Adrenal gland (tissue), 9 donors: ENCODE measurements at regions not wholly inside any gene's neighbourhood (a gene's known extent, or its start where the extent isn't known, plus 50 kb on each side); places are given as distances from the start of the nearest gene placed in this dataset.

ENCODE experiments used
- DNase-seq, 7 donors: peaks; one replicate each; pipeline ENCODE4 v3.0.0-alpha.2; 2019 to 2020
- H3K27ac ChIP-seq, 5 donors: fragments of 200-600 bp; sonication (generic) in 4 of 5; 1 replicate in 3 of 5; 2 replicates in 2 of 5; pipeline versions ENCODE4 v1.5.1 to v1.8.0; 2016 to 2020; ENCODE audit warnings: mild to moderate bottlenecking in 1 of 5
- H3K27me3 ChIP-seq: fragments of 200-600 bp; 2 replicates; pipeline ENCODE4 v1.8.0; 2021
- H3K36me3 ChIP-seq, 2 donors: fragments of 200-600 bp; replicated peaks in 1 of 2; 1 replicate in 1 of 2; 2 replicates in 1 of 2; pipeline versions ENCODE4 v1.5.1 to v1.8.0; 2018 to 2022
- H3K4me1 ChIP-seq, 2 donors: fragments of 200-600 bp; replicated peaks in 1 of 2; 1 replicate in 1 of 2; 2 replicates in 1 of 2; pipeline versions ENCODE4 v1.5.1 to v1.8.0; 2018 to 2021
- H3K4me3 ChIP-seq, 4 donors: fragments of 200-600 bp; sonication (generic) in 3 of 4; one replicate each; pipeline ENCODE4 v1.5.1; 2016 to 2018
- H3K9me3 ChIP-seq, 3 donors: fragments of 200-600 bp; sonication (generic) in 1 of 3; replicated peaks in 1 of 3; 1 replicate in 2 of 3; 2 replicates in 1 of 3; pipeline versions ENCODE4 v1.5.1 to v1.8.0; 2016 to 2021
- POLR2A ChIP-seq, 2 donors: fragments of 450-650 bp; IDR thresholded peaks; one replicate each; pipeline ENCODE4 v1.6.1; 2017; ENCODE audit warnings: antibody characterized with exemption in 2 of 2, mild to moderate bottlenecking in 2 of 2, moderate library complexity in 1 of 2
- WGBS, 4 donors: extraction: QIAGEN DNeasy Blood & Tissue Kit in 2 of 4; methylation state at CpG; one replicate each; pipeline versions ENCODE4 v1.1.5 to v1.1.7; 2013 to 2017; 5-methylcytosine and 5-hydroxymethylcytosine counted together
- intact Hi-C, 2 donors: fragments of 100-400 bp; cut with DNase I; formaldehyde crosslinking; loops; one replicate each; pipeline versions ENCODE4 v1.14.1 to v1.15.0; 2022 to 2023
- TF ChIP-seq, protein P1 (sequence below), 6 experiments: fragments of 450-650 bp in 4 of 6; fragments of 200-600 bp in 2 of 6; sonication (generic) in 1 of 6; IDR thresholded peaks; 1 replicate in 5 of 6; 2 replicates in 1 of 6; pipeline versions ENCODE4 v1.5.1 to v1.8.0; 2016 to 2021; ENCODE audit warnings: antibody characterized with exemption in 6 of 6, mild to moderate bottlenecking in 2 of 6, moderate library complexity in 1 of 6
- donor health status: healthy with polysubstance abuse.
- donor health status: Bipolar disorder and iron deficiency.
- donor health status: DM: yes; HTN: yes; CAD: no.
- donor health status: DM: no; HTN: no; CAD: no.
- donor health status: DM: no; HTN: no; CAD: no.

DNA sequence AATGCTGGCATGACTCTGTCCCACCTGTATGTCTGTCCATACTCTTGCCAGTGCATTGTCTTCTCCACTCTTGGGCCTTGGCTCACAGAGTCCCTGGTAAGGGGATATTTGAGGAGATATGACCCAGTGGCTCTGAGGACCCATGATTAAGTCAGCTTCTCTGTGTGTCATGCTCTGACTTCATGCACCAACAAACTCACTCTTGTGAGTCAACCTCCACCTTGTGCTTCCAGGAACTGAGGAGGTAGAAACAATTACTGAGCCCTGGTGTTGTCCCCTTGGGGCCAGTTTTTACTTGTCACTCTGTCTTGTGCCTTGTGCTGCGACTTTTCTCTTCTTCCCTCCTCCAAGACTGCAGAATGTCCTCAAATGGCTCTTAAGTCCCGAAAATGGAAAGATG is 127.1 kb downstream of the ABHD5 start:
- no peak for TF ChIP-seq POLR2A (IDR thresholded peaks at IDR 0.05)
- TF ChIP-seq, protein P1, sequence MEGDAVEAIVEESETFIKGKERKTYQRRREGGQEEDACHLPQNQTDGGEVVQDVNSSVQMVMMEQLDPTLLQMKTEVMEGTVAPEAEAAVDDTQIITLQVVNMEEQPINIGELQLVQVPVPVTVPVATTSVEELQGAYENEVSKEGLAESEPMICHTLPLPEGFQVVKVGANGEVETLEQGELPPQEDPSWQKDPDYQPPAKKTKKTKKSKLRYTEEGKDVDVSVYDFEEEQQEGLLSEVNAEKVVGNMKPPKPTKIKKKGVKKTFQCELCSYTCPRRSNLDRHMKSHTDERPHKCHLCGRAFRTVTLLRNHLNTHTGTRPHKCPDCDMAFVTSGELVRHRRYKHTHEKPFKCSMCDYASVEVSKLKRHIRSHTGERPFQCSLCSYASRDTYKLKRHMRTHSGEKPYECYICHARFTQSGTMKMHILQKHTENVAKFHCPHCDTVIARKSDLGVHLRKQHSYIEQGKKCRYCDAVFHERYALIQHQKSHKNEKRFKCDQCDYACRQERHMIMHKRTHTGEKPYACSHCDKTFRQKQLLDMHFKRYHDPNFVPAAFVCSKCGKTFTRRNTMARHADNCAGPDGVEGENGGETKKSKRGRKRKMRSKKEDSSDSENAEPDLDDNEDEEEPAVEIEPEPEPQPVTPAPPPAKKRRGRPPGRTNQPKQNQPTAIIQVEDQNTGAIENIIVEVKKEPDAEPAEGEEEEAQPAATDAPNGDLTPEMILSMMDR (IDR thresholded peaks at IDR 0.05), result no peak
- intact Hi-C loops, result no loop called here
- WGBS, 4 donors, result 65 to 83% (median 72%) methylated on average over 2 of the region's 2 CpGs
- H3K27me3 ChIP-seq, result no peaks in the 10 kb centered on the region
- H3K4me3 ChIP-seq, result no peak overlapping the region
- DNase-seq, result no peak
- no peak overlapping the region for H3K27ac ChIP-seq
- H3K9me3 ChIP-seq, result no peaks in the 10 kb centered on the region
- no peaks in the 10 kb centered on the region for H3K4me1 ChIP-seq
- H3K36me3 ChIP-seq, result no peaks in the 10 kb centered on the region

- Histone ChIP-seq H3K9me3 (no peaks in the 10 kb centered on the region), H3K4me3 (no peak overlapping the region)
- no peak for DNase-seq
Observed at GRCh38 chr3:43818229-43818628, 127.5 kb downstream of the ABHD5 start.

DNA sequence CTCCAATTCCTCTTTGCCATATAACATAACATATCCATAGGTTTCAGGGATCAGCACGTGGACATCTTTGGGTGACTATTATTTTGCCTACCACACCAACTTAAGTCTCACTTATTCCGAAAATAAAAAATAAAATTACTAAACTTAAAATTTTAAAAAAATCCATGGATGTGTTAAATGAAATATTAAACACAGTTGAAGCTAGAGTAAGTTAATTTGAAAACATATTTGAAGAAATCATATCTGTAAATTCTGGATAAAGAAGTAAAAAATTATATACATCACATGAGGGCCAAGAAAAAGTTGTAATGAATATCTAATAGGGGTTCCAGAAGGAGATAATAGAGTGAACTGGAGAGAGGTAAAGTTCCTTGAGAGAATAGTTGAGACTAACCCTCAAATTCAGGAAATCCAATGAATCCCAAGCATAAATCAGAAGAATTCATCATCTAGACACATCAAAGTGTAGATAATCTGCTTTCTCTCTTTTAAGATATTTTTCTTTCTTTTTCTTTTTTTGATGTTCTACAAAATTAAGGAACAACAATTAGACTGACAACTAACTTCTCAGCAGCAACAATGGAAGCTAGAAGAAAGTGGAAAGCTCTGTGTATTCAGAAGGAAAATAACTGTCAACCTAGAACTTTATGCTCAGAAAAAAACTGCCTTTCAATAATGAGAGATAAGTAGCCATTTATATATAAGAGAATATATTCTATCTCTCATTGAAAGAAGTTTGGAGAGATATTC is 147.4 kb downstream of the ABHD5 start:
- no peak for DNase-seq
- H3K9me3 ChIP-seq, result peaks cover 0 to 8% (median 0%) of the 10 kb centered on the region in 3 donors

More at GRCh38 chr3:43818229-43818628, 127.5 kb downstream of the ABHD5 start:
- Histone ChIP-seq H3K27ac (no peak overlapping the region), H3K36me3 (no peaks in the 10 kb centered on the region), H3K4me1 (no peaks in the 10 kb centered on the region), H3K27me3 (no peaks in the 10 kb centered on the region)
- no peak for TF ChIP-seq POLR2A (IDR thresholded peaks at IDR 0.05)
- TF ChIP-seq, protein P1 (IDR thresholded peaks at IDR 0.05), result no peak
- intact Hi-C loops, result no loop called here

GRCh38 chr3:43838877-43839276 is 148.1 kb downstream of the ABHD5 start:
- intact Hi-C loops, result no loop called here
- no peak overlapping the region for H3K27ac ChIP-seq
- DNase-seq, result no peak
- WGBS, 4 donors, result 79 to 100% (median 90%) methylated on average over 1 of the region's 1 CpG
- H3K4me1 ChIP-seq, result no peaks in the 10 kb centered on the region
- H3K4me3 ChIP-seq, result no peak overlapping the region
- no peaks in the 10 kb centered on the region for H3K36me3 ChIP-seq
- H3K9me3 ChIP-seq, result peaks cover 0 to 8% (median 0%) of the 10 kb centered on the region in 3 donors
- TF ChIP-seq POLR2A (IDR thresholded peaks at IDR 0.05), result no peak
- TF ChIP-seq, protein P1 (IDR thresholded peaks at IDR 0.05), result no peak
- no peaks in the 10 kb centered on the region for H3K27me3 ChIP-seq

More for the DNA sequence above, 147.4 kb downstream of the ABHD5 start:
- Histone ChIP-seq H3K27me3 (no peaks in the 10 kb centered on the region), H3K4me1 (no peaks in the 10 kb centered on the region), H3K27ac (no peak overlapping the region), H3K36me3 (no peaks in the 10 kb centered on the region), H3K4me3 (no peak overlapping the region)
- intact Hi-C loops, result no loop called here
- 24 to 39% (median 28%) methylated on average over 2 of the region's 2 CpGs for WGBS, 4 donors
- TF ChIP-seq POLR2A (IDR thresholded peaks at IDR 0.05), result no peak
- TF ChIP-seq, protein P1 (IDR thresholded peaks at IDR 0.05), result no peak
